GM19351 (cell line): ENCODE measurements at regions not wholly inside any gene's neighbourhood (a gene's known extent, or its start where the extent isn't known, plus 50 kb on each side); places are given as distances from the start of the nearest gene placed in this dataset.
"Not testable (repeated sequence)": the region's sequence is repeated elsewhere in the genome, so short reads cannot be mapped to it uniquely, and the experiment has no call there.

Experiments
- ATAC-seq: cut with Tn5 transposase; IDR thresholded peaks from one replicate; pipeline ENCODE4 v1.9.1; 2021; ENCODE audit warnings: mild to moderate bottlenecking, moderate library complexity; ENCODE audit not compliant: unreplicated experiment

GRCh38 chr3:177862962-177863491 is 665.7 kb upstream of the TBL1XR1 start:
- ATAC-seq: no peak

DNA sequence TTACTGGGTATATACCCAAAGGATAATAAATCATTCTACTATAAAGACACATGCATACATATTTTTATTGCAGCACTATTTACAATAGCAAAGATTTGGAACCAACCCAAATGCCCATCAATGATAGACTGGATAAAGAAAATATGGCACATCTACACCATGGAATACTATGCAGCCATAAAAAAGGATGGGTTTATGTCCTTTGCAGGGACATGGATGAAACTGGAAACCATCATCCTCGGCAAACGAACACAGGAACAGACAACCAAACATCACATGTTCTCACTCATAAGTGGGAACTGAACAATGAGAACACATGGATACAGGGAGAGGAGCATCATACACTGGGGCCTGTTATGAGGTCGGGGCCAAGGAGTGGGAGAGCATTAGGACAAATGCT is 665.0 kb upstream of the KCNMB2 start:
- ATAC-seq: not testable (repeated sequence)

- no peak for ATAC-seq
Measured at GRCh38 chr3:177878192-177878591, 658.0 kb upstream of the KCNMB2 start.

DNA sequence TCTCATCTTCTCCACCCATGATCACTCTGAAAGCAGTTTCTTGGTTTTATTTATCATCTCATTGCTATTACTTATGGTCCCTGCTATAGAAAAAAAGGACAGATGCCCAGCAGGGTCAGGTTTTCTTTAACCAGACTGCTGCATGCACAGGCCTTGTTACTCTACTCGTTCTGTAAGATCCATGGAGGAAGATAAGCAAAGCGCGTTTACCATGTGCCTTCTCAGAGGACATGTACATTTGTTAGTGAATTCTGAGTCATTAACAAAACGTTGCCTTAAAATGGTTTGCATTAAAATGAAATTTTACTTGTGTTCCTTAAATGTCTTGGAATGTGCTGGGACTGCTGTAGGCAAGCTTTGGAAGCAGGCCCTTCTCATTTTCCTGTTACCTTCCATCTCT is 657.3 kb upstream of the KCNMB2 start:
- no peak for ATAC-seq

- no peak for ATAC-seq
Measured at GRCh38 chr3:177881351-177881750, 654.9 kb upstream of the KCNMB2 start.

DNA sequence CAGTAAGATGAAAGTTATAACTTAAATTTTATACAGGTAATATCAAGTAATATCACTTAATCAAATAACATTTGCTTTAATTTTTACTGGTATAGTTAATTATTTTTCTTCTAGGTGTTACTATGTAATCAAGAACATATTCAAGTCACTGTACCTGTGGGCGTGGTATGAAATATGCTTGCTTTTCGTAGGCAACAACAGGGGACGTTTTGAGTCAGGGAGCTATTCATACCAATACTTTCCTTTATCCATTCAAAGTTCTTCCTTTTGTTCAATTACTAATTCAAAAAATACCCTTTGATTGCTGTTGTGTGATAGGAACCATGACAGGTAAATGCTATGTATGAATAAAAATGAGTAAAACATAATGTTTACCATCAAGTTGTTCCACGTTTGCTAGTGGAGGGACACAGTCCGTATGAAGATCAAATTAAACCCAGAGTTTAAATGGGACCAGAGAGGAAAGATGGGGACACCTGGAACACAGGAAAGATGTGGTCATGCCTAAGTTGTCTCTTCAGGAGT is 654.0 kb upstream of the KCNMB2 start:
- peak; percentile 48 for ATAC-seq

GRCh38 chr3:177883091-177883490 is 653.1 kb upstream of the KCNMB2 start:
- no peak for ATAC-seq

DNA sequence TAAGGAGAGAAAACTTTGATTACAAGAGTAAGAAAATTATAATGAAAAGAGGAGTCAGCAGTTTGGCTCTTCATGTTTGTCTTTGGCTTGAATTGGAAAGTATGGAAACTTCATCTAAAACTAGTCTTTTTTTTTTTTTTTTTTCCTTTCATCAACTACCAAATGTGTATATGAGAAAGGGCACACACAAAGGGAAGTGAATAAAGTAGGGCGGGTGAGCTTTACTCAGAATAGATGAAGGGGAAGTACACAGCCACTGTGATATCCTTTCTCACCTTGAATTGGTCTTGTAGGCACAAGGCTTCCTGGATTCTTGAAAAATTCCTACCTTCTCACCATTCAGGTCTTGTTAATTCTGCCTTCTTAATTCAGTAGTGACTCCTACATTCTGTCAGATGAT is 652.3 kb upstream of the KCNMB2 start:
- ATAC-seq: peak; percentile 70

GRCh38 chr3:177885063-177885462 is 651.2 kb upstream of the KCNMB2 start:
- ATAC-seq: no peak

GRCh38 chr3:177886501-177886900 is 649.7 kb upstream of the KCNMB2 start:
- ATAC-seq: no peak

DNA sequence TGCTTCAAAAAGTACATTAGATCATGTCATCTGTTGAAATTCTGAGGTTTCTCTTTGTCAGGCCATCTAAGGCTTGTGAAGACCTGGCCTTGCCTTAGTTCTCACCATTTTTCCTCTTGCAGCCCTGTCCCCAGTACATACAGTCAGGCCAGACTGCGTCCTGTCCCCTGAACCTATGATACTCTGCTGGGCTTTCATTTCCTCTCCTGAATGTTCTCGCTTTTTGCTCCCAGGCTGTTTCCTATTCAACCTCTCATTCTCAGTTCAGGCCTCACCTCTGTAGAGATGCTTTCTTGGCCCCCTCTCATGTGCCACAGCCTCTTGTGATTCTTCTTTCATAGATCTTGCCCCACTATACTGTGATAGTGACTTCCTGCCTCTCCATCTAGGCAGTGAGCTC is 648.8 kb upstream of the KCNMB2 start:
- peak; percentile 73 for ATAC-seq

GRCh38 chr3:177889161-177889560 is 647.1 kb upstream of the KCNMB2 start:
- no peak for ATAC-seq

DNA sequence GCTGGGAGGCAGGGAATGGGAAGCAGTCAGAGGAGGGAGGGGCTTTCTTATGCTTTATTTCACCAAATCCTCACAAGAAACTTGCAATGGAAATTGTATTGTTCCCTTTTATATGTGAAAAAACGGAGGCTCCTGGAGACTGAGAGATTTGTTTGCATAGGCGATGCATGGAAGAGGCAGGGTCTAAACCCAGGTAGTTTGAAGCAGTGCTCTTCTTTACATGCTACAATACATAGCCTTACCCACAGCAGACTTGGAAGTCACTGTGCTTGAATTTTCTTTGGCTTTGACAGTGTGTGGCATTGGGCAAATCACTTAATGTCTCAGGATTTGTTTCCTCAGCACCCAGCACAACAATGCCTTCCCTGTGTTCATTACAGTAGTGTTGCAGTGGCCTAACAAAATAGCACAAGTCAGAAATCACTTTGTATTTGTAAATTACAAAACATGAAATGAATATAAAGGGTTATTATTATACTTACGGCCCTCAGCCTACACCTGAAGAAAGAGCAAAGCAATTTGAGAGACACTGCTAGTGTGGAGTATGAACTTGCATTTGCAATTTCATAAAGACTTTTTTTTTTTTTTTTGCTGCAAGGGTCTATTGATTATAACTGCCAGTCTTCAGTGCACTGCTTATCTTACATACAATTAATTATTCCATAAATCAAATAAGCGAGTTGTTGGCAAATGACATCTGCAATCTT is 646.4 kb upstream of the KCNMB2 start:
- no peak for ATAC-seq

DNA sequence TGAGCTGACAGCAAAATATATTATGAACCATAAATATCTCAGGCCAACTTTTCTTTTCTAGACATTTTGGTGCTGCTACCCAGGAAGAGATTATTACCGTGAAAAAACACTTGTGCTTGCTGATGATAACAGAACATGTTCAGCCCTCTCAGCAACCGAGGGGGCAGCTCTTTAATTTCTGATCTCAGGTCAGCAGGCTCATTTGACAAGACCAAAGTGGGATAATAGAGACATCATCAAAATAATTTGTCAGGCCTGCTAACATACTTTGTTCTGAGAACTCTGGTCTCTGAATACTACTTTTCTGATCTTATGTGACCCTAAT is 645.9 kb upstream of the KCNMB2 start:
- ATAC-seq: no peak

DNA sequence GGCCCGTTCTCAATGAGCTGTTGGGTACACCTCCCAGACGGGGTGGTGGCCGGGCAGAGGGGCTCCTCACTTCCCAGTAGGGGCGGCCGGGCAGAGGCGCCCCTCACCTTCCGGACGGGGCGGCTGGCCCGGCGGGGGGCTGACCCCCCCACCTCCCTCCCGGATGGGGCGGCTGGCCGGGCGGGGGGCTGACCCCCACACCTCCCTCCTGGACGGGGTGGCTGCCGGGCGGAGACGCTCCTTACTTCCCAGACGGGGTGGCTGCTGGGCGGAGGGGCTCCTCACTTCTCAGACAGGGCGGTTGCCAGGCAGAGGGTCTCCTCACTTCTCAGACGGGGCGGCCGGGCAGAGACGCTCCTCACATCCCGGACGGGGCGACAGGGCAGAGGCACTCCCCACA is 644.7 kb upstream of the KCNMB2 start:
- not testable (repeated sequence) for ATAC-seq

DNA sequence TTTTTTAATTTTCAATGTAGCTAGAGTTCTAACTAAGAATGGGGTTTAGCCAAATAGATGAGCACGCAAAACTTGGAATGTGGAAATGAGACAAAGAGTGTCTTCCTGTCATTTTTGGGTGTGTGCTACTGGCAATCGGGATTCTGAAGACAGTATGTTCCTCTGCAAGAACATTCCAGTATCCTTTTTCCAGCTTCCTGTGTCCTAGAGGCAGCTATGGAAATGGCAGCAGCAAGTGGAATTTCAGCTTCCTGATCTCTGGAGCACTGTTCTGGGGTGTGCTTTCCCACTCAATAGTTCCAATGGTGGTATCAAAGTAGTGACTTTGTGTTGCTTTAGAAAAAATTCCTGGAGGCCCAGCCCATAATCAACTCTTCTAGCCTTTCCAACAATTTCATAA is 642.9 kb upstream of the KCNMB2 start:
- no peak for ATAC-seq

GRCh38 chr3:177894081-177894728 is 642.0 kb upstream of the KCNMB2 start:
- no peak for ATAC-seq

DNA sequence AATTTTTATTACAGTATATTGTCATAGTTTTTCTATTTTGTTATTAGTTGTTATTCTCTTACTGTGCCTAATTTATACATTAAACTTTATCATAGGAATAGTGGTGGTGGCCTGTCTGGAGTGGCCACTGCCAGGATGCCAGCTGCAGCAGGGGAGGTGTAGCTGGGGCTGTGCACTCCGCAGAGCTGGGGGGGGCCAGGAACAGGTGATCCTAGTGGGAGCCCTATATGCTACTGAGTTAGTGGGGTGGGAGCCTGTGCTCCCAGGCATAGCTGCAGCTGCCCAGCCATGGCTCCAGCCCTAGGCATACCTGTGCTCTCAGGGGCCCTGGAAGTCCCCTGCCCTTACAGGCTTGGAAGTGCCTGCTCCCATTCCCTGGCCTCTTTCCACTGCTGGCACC is 638.1 kb upstream of the KCNMB2 start:
- no peak for ATAC-seq

GRCh38 chr3:177899275-177900067 is 636.8 kb upstream of the KCNMB2 start:
- no peak for ATAC-seq

DNA sequence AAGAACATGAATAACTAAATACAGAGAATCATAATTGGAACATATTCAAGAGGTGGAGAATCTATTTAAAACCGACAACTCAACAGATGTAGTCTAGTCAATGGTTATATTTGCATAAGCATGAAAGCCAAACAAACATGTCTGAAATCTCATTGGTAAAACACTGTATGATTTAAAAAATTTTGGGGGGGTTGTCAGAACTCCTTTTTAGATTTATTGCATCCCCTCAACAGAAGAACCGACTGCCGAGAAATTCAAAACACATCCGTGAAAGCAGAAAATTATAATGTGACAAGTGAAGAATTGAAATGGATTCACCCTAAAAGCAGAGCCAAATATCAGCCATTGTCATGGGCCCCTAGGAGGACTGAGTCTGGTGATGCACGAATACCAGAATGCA is 633.4 kb upstream of the KCNMB2 start:
- ATAC-seq: no peak

DNA sequence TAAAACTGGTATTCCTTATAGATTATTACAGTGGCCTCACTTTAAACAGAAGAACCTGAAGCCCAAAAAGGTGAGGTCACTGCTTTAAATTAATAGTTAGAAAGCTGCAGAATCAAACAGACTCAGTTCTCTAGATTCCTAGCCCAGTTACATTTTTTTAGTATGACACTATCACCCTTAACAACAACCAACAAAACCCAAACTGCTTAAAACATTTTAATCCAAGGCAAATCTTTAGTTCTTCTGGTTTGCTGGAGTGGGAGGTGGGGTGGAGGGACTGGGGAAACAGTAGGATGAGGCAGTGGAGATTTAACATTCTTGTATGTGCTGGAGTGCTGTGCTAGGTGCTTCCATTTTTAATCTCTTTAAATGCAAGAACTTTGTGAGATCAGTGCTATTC is 631.6 kb upstream of the KCNMB2 start:
- no peak for ATAC-seq
